ENCODE measurements at regions not wholly inside any gene's neighbourhood (a gene's known extent, or its start where the extent isn't known, plus 50 kb on each side); places are given as distances from the start of the nearest gene placed in this dataset.

DNA sequence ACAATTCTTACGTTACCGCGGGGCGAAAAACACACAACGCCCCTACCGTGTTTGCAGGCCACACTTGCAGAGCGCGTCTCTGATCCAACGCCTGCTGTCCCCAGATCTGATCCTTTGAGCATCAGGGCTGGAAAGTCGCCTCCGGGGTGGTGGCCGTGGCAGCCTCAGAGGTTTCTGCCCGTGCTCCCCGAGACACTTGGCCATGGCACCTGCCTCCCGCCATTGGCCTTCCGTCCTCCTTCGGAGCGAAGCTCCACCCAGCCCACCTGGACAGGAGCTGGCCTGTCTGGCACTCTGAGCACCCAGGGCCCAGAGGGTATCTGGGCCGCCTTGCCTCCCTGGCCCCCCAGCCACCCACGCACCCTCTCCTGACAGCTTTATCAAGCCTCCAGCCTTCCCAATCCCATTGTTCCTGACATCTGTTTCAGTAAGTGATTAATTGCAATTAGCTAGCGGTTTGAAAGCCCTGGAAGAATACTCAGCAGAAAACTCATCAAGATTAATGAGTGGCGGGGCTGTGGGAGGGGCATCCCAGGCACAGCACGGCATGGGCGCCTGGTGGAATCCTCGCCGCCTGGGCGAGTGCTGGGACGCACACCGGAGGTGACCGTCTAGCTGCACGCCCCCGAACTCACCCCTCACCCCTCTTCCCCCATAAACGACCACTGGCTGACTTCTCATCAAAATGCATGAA lies 181.5 kb upstream of the GSE1 start (continued):
- no peak for TF ChIP-seq MAFK (IDR thresholded peaks at IDR 0.05; ENCODE audit: low read depth, low read length)
- TF ChIP-seq, protein P1, sequence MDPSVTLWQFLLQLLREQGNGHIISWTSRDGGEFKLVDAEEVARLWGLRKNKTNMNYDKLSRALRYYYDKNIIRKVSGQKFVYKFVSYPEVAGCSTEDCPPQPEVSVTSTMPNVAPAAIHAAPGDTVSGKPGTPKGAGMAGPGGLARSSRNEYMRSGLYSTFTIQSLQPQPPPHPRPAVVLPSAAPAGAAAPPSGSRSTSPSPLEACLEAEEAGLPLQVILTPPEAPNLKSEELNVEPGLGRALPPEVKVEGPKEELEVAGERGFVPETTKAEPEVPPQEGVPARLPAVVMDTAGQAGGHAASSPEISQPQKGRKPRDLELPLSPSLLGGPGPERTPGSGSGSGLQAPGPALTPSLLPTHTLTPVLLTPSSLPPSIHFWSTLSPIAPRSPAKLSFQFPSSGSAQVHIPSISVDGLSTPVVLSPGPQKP (IDR thresholded peaks at IDR 0.05; ENCODE audit: borderline replicate concordance, low read depth, low read length): no peak
- TF ChIP-seq NFE2L2 (IDR thresholded peaks at IDR 0.05; ENCODE audit: low read depth, low read length): no peak

DNA sequence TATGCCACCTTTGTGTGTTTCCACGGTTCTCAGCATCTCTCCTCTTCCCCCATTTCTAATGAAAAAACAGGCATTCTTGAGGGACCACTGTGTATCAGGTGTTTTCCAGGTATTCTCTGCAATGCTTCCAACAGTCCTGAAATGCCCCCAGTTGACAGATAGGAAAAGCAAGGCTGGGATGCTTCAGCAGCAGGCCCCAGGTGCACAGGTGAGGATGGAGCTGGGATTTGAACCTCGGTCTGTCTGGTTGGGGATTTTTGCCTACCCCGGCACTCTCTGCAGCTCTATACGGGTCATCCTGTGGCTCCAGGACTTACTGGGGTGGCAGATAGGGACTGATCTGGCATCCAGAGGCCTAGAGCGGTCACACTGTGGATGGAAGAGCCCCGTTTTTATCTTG lies 180.5 kb upstream of the GSE1 start:
- Histone ChIP-seq H2BK15ac (ENCODE audit: low read depth, low read length) (no peak overlapping the region), H3K36me3 (ENCODE audit: control insufficient read depth, insufficient read depth, low read length) (peaks cover 1% of the 10 kb centered on the region; the same call in 1 of the 2 replicates), H3K14ac (replicated peaks; ENCODE audit: low read depth, low read length) (no peak overlapping the region), H3K27ac (ENCODE audit: insufficient read depth, low read length) (no peak overlapping the region), H2AK9ac (replicated peaks; ENCODE audit: low read depth, low read length, poor library complexity) (no peak overlapping the region), H2BK5ac (ENCODE audit: low read depth, low read length, poor library complexity, severe bottlenecking) (no peak overlapping the region), H3K4ac (ENCODE audit: low read depth, low read length) (no peak overlapping the region), H3K27me3 (ENCODE audit: control insufficient read depth, insufficient read depth, low read length) (no peaks in the 10 kb centered on the region), H3K4me2 (ENCODE audit: low read depth, low read length) (no peak overlapping the region), H4K5ac (ENCODE audit: low read depth, low read length) (no peak overlapping the region), H2BK20ac (ENCODE audit: low read depth, low read length) (no peak overlapping the region), H3K9ac (ENCODE audit: low read depth, low read length) (no peak overlapping the region), H4K91ac (ENCODE audit: insufficient read depth, low read depth, low read length) (no peak overlapping the region), H2AFZ (replicated peaks; ENCODE audit: low read length, poor library complexity) (no peak overlapping the region), H3K9me3 (ENCODE audit: control insufficient read depth, insufficient read depth, low read length) (no peaks in the 10 kb centered on the region), H3K56ac (ENCODE audit: extremely low read depth, insufficient read depth, low read length) (no peak overlapping the region), H2AK5ac (ENCODE audit: low read depth, low read length) (no peak overlapping the region), H3K4me1 (ENCODE audit: control insufficient read depth, insufficient read depth, low read length) (no peaks in the 10 kb centered on the region; the same call in 1 of the 2 replicates), H4K8ac (ENCODE audit: low read depth in 2 of 2, low read length in 2 of 2) (no peak overlapping the region), H3K4me3 (ENCODE audit: insufficient read depth, low read depth, low read length) (no peak overlapping the region), H3K9me1 (ENCODE audit: insufficient read depth, low read length) (no peaks in the 10 kb centered on the region), H3K79me1 (ENCODE audit: low read depth in 1 of 2, low read length in 2 of 2) (peaks cover under 1 to 9% of the 10 kb centered on the region in 2 experiments; a peak in 3 of 4 replicates), H2BK120ac (ENCODE audit: low read depth, low read length) (no peak overlapping the region), H3K18ac (ENCODE audit: low read depth, low read length) (no peak overlapping the region), H3K23ac (ENCODE audit: low read depth, low read length) (no peak overlapping the region), H4K20me1 (ENCODE audit: insufficient read depth, low read length) (peaks cover 41% of the 10 kb centered on the region)
- POLR2A ChIA-PET (ENCODE audit: unreplicated experiment): no interaction called here
- WGBS, 2 experiments (ENCODE audit: extremely low coverage in 2 of 2, insufficient read length in 1 of 2): 100% methylated on average over 1 of the region's 6 CpGs; no CpG with 5 or more reads in 1 of the 2 experiments
- dilution Hi-C loops (cut with HindIII; ENCODE audit: low sequenced_read_pairs, unreplicated experiment) (no loop called here), intact Hi-C loops (cut with micrococcal nuclease) (no loop called here), in situ Hi-C loops (cut with MboI; ENCODE audit: low sequenced_read_pairs) (no loop called here)
- ATAC-seq (ENCODE audit: low read depth) (no peak), DNase-seq (no peak)
- CTCF ChIA-PET: no interaction called here
- no peak for TF ChIP-seq RAD21 (IDR thresholded peaks at IDR 0.05; ENCODE audit: low read length)
- no peak for TF ChIP-seq RCOR1 (IDR thresholded peaks at IDR 0.05; ENCODE audit: insufficient replicate concordance, low read length)
- no peak for TF ChIP-seq POLR2A (IDR thresholded peaks at IDR 0.05; ENCODE audit: low read depth, low read length)
- no peak for TF ChIP-seq CEBPB (IDR thresholded peaks at IDR 0.05; ENCODE audit: low read depth, low read length)
- TF ChIP-seq MAFK (IDR thresholded peaks at IDR 0.05; ENCODE audit: low read depth, low read length): no peak
- TF ChIP-seq MAZ (IDR thresholded peaks at IDR 0.05; ENCODE audit: borderline replicate concordance, low read depth, low read length): no peak
- TF ChIP-seq, protein P1 (IDR thresholded peaks at IDR 0.05; ENCODE audit: borderline replicate concordance, low read depth, low read length): no peak
- BruUV-seq (replicated peaks): no TSS peak

Measured in IMR-90 (cell line).